HCT116 (cell line): ENCODE measurements at regions not wholly inside any gene's neighbourhood (a gene's known extent, or its start where the extent isn't known, plus 50 kb on each side); places are given as distances from the start of the nearest gene placed in this dataset.

Experiments used
- ATF3 ChIP-seq: IDR thresholded peaks from 2 replicates; pipeline ENCODE4 v1.6.1; 2012
- CTCF ChIP-seq, 3 experiments: fragments of 200-600 bp in 1 of 3; sonication (generic) in 1 of 3; IDR thresholded peaks in 2 of 3; conservative IDR thresholded peaks in 1 of 3; 2 replicates each; pipeline ENCODE4 v1.5.1; 2012 to 2017; ENCODE audit warnings: low read depth in 2 of 3, low read length in 2 of 3, antibody characterized with exemption in 1 of 3, borderline replicate concordance in 1 of 3, control low read depth in 1 of 3, mild to moderate bottlenecking in 1 of 3, mixed read lengths in 1 of 3, mixed run types in 1 of 3, moderate library complexity in 1 of 3; ENCODE audit not compliant: insufficient read depth in 1 of 3
- ELF1 ChIP-seq: IDR thresholded peaks from 2 replicates; pipeline ENCODE4 v1.6.1; 2012; ENCODE audit warnings: low read depth, borderline replicate concordance
- EZH2 ChIP-seq: fragments of 200-600 bp; sonication (generic); IDR thresholded peaks from 2 replicates; pipeline ENCODE4 v1.6.1; 2017; ENCODE audit warnings: antibody characterized with exemption, mixed run types
- JUND ChIP-seq: IDR thresholded peaks from 2 replicates; pipeline ENCODE4 v1.6.1; 2012
- MAX ChIP-seq: IDR thresholded peaks from 2 replicates; pipeline ENCODE4 v1.6.1; 2012
- POLR2A ChIP-seq: IDR thresholded peaks from 2 replicates; pipeline ENCODE4 v1.7.0; 2011; ENCODE audit warnings: borderline replicate concordance; ENCODE audit not compliant: insufficient read depth, insufficient read length; ENCODE audit errors: extremely low read depth
- POLR2AphosphoS5 ChIP-seq: IDR thresholded peaks from 2 replicates; pipeline ENCODE4 v1.6.1; 2011; ENCODE audit warnings: mild to moderate bottlenecking, low read depth, low read length, moderate library complexity
- RAD21 ChIP-seq: IDR thresholded peaks from 2 replicates; pipeline ENCODE4 v1.6.1; 2012; ENCODE audit warnings: low read depth, mild to moderate bottlenecking
- REST ChIP-seq: IDR thresholded peaks from 2 replicates; pipeline ENCODE4 v1.6.1; 2012; ENCODE audit warnings: low read depth
- SRF ChIP-seq: IDR thresholded peaks from 2 replicates; pipeline ENCODE4 v1.6.1; 2012; ENCODE audit warnings: low read depth
- TCF7L2 ChIP-seq: IDR thresholded peaks from 2 replicates; pipeline ENCODE4 v1.7.0; 2011; ENCODE audit warnings: borderline replicate concordance, inconsistent platforms; ENCODE audit not compliant: insufficient read depth, insufficient read length; ENCODE audit errors: extremely low read depth
- ZBTB33 ChIP-seq: IDR thresholded peaks from 2 replicates; pipeline ENCODE4 v1.6.1; 2011; ENCODE audit warnings: mild to moderate bottlenecking, low read length, moderate library complexity; ENCODE audit not compliant: insufficient replicate concordance; ENCODE audit errors: extremely low read depth
- ZFX ChIP-seq: fragments of 450-650 bp; IDR thresholded peaks from 2 replicates; pipeline ENCODE4 v1.6.1; 2017

GRCh38 chr5:97377582-97377981 is 194.5 kb upstream of the RIOK2 start:
- TF ChIP-seq CTCF (IDR thresholded peaks at IDR 0.05 in 2 of 3, conservative IDR thresholded peaks at IDR 0.05 in 1 of 3; ENCODE audit: borderline replicate concordance in 1 of 3, insufficient read depth in 1 of 3, low read depth in 2 of 3, low read length in 2 of 3) (no peak), POLR2A (no peak), JUND (no peak), EZH2 (no peak), TCF7L2 (no peak), RAD21 (no peak), ATF3 (no peak), ZFX (no peak), ZBTB33 (no peak), MAX (no peak), POLR2AphosphoS5 (no peak), SRF (no peak), REST (no peak), ELF1 (no peak)
